H9 (cell line): ENCODE measurements at regions not wholly inside any gene's neighbourhood (a gene's known extent, or its start where the extent isn't known, plus 50 kb on each side); places are given as distances from the start of the nearest gene placed in this dataset.

Experiments used
- DNase-seq: peaks from one replicate; pipeline ENCODE4 v3.0.0-alpha.2; 2017
- H2AFZ ChIP-seq: one replicate; pipeline ENCODE4 v1.6.1; 2013; ENCODE audit warnings: mild to moderate bottlenecking, low read length, control low read depth, moderate library complexity
- H2AK5ac ChIP-seq: 2 replicates; pipeline ENCODE4 v1.6.1; 2013; ENCODE audit warnings: low read length, control low read depth, mixed read lengths; ENCODE audit not compliant: insufficient read length
- H2BK120ac ChIP-seq: one replicate; pipeline ENCODE4 v1.6.1; 2013; ENCODE audit warnings: low read depth, mild to moderate bottlenecking, low read length, control low read depth, inconsistent platforms; ENCODE audit not compliant: poor library complexity, severe bottlenecking
- H2BK12ac ChIP-seq: 2 replicates; pipeline ENCODE4 v1.6.1; 2013; ENCODE audit warnings: low read length, control low read depth, mixed read lengths, low read depth; ENCODE audit not compliant: insufficient read length
- H2BK15ac ChIP-seq: 2 replicates; pipeline ENCODE4 v1.6.1; 2013; ENCODE audit warnings: low read depth, low read length, control low read depth
- H2BK20ac ChIP-seq: one replicate; pipeline ENCODE4 v1.6.1; 2013; ENCODE audit warnings: low read depth, mild to moderate bottlenecking, low read length, control low read depth, inconsistent platforms; ENCODE audit not compliant: poor library complexity, severe bottlenecking
- H2BK5ac ChIP-seq: 2 replicates; pipeline ENCODE4 v1.6.1; 2013; ENCODE audit warnings: low read length, control low read depth, mixed read lengths; ENCODE audit not compliant: insufficient read length
- H3K14ac ChIP-seq: 2 replicates; pipeline ENCODE4 v1.6.1; 2013; ENCODE audit warnings: low read length, control low read depth; ENCODE audit not compliant: insufficient read depth
- H3K18ac ChIP-seq: 2 replicates; pipeline ENCODE4 v1.6.1; 2013; ENCODE audit warnings: low read depth, mild to moderate bottlenecking, mixed read lengths, low read length, control low read depth; ENCODE audit not compliant: insufficient read length
- H3K23ac ChIP-seq: 2 replicates; pipeline ENCODE4 v1.6.1; 2013; ENCODE audit warnings: low read length, control low read depth, mixed read lengths, low read depth; ENCODE audit not compliant: insufficient read length
- H3K23me2 ChIP-seq: 2 replicates; pipeline ENCODE4 v1.6.1; 2013; ENCODE audit warnings: low read depth, mild to moderate bottlenecking, mixed read lengths, low read length, control low read depth; ENCODE audit not compliant: insufficient read length, poor library complexity, severe bottlenecking
- H3K27ac ChIP-seq: 2 replicates; pipeline ENCODE4 v1.5.1; 2013; ENCODE audit warnings: low read length, control low read depth, mixed read lengths, low read depth; ENCODE audit not compliant: insufficient read length
- H3K27me3 ChIP-seq: 2 replicates; pipeline ENCODE4 v1.6.1; 2013; ENCODE audit warnings: low read length, control low read depth, inconsistent platforms; ENCODE audit not compliant: insufficient read depth
- H3K4ac ChIP-seq: 2 replicates; pipeline ENCODE4 v1.6.1; 2013; ENCODE audit warnings: low read depth, mild to moderate bottlenecking, control low read depth, inconsistent platforms, low read length, moderate library complexity
- H3K4me1 ChIP-seq: 2 replicates; pipeline ENCODE4 v1.6.1; 2013; ENCODE audit warnings: low read length, control low read depth, inconsistent platforms; ENCODE audit not compliant: insufficient read depth
- H3K4me2 ChIP-seq: 2 replicates; pipeline ENCODE4 v1.6.1; 2013; ENCODE audit warnings: low read length, control low read depth, mixed read lengths; ENCODE audit not compliant: insufficient read length, insufficient read depth
- H3K56ac ChIP-seq: 2 replicates; pipeline ENCODE4 v1.6.1; 2013; ENCODE audit warnings: low read depth, mild to moderate bottlenecking, mixed read lengths, low read length, control low read depth; ENCODE audit not compliant: insufficient read length
- H3K79me1 ChIP-seq: 2 replicates; pipeline ENCODE4 v1.6.1; 2013; ENCODE audit warnings: low read depth, mild to moderate bottlenecking, moderate library complexity, low read length, control low read depth, inconsistent platforms; ENCODE audit not compliant: insufficient read depth, poor library complexity, severe bottlenecking
- H3K79me2 ChIP-seq: 2 replicates; pipeline ENCODE4 v1.6.1; 2013; ENCODE audit warnings: low read length, control low read depth, inconsistent platforms; ENCODE audit not compliant: insufficient read depth
- H3K9ac ChIP-seq: 2 replicates; pipeline ENCODE4 v1.6.1; 2013; ENCODE audit warnings: low read length, control low read depth, mixed read lengths; ENCODE audit not compliant: insufficient read length; ENCODE audit errors: extremely low read depth
- H3K9me3 ChIP-seq: one replicate; pipeline ENCODE4 v1.6.1; 2013; ENCODE audit warnings: low read depth, low read length, inconsistent platforms; ENCODE audit not compliant: control insufficient read depth
- H3T11ph ChIP-seq: one replicate; pipeline ENCODE4 v1.6.1; 2013; ENCODE audit warnings: mild to moderate bottlenecking, low read length, control low read depth, inconsistent platforms
- H4K20me1 ChIP-seq: one replicate; pipeline ENCODE4 v1.6.1; 2013; ENCODE audit not compliant: control insufficient read depth, insufficient read length, insufficient read depth
- H4K5ac ChIP-seq: 2 replicates; pipeline ENCODE4 v1.6.1; 2013; ENCODE audit warnings: low read depth, mild to moderate bottlenecking, mixed read lengths, low read length, control low read depth; ENCODE audit not compliant: insufficient read length
- H4K8ac ChIP-seq: replicated peaks from 2 replicates; pipeline ENCODE4 v1.6.1; 2013; ENCODE audit warnings: low read length, control low read depth, mixed read lengths, low read depth; ENCODE audit not compliant: insufficient read length
- H4K91ac ChIP-seq: 2 replicates; pipeline ENCODE4 v1.6.1; 2013; ENCODE audit warnings: low read depth, mild to moderate bottlenecking, moderate library complexity, mixed read lengths, low read length, control low read depth; ENCODE audit not compliant: insufficient read length
- H3K27ac Mint-ChIP-seq, 3 experiments: 2 replicates in 2 of 3; 3 replicates in 1 of 3; pipeline ENCODE4 v1.8.0; 2020 to 2021; ENCODE audit warnings: mixed read lengths in 3 of 3, mild to moderate bottlenecking in 1 of 3, moderate library complexity in 1 of 3
- H3K27me3 Mint-ChIP-seq: 2 replicates; pipeline ENCODE4 v1.8.0; 2021; ENCODE audit warnings: low read depth, mild to moderate bottlenecking, moderate library complexity, mixed read lengths
- H3K36me3 Mint-ChIP-seq, 3 experiments: 2 replicates in 2 of 3; 3 replicates in 1 of 3; pipeline ENCODE4 v1.8.0; 2020 to 2021; ENCODE audit warnings: low read depth in 3 of 3, mixed read lengths in 3 of 3; ENCODE audit not compliant: insufficient read depth in 1 of 3
- H3K4me1 Mint-ChIP-seq, 2 experiments: 2 replicates each; pipeline ENCODE4 v1.8.0; 2020; ENCODE audit warnings: mixed read lengths in 2 of 2
- H3K4me3 Mint-ChIP-seq, 2 experiments: 2 replicates in 1 of 2; 3 replicates in 1 of 2; pipeline ENCODE4 v1.8.0; 2020 to 2021; ENCODE audit warnings: mild to moderate bottlenecking in 2 of 2, mixed read lengths in 2 of 2, moderate library complexity in 1 of 2
- H3K9me3 Mint-ChIP-seq, 2 experiments: 2 replicates in 1 of 2; 3 replicates in 1 of 2; pipeline ENCODE4 v1.8.0; 2020; ENCODE audit warnings: mild to moderate bottlenecking in 2 of 2, mixed read lengths in 2 of 2, moderate library complexity in 1 of 2
- WGBS: extraction: QIAGEN DNeasy Blood & Tissue Kit; methylation state at CpG from one replicate; pipeline ENCODE4 v1.1.7; 2013; ENCODE audit warnings: missing lambda C conversion rate, low lambda C conversion rate, mixed read lengths; ENCODE audit not compliant: insufficient read length; ENCODE audit errors: extremely low coverage; 5-methylcytosine and 5-hydroxymethylcytosine counted together
- TF ChIP-seq, protein P1 (sequence below): fragments of 200-600 bp; sonication (generic); conservative IDR thresholded peaks from 3 replicates; pipeline ENCODE4 v1.8.0; 2021; ENCODE audit warnings: antibody characterized with exemption, mild to moderate bottlenecking

DNA sequence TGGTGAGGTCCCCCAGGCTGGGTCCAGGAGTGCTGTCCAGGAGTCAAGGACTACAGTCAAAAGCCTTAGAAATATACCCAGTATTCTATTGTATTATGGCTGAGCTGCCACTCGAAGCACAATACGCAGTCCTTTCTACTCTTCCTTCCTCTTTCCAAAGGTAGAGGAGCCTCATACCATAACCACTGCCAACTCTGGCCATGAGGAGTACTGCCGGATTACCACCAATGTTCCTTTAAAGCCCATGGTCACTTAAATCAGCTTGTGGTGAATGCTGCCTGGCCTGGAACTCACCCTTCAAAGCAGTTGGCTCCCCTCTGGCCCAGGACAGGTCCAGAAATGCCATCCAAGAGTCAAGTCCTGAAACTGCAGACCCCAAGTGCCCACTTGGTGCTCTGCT is 425.4 kb downstream of the SLC16A7 start:
- peaks cover 0 to 3% of the 10 kb centered on the region in 2 experiments; a peak in 2 of 5 replicates for H3K9me3 Mint-ChIP-seq
- no CpG with 5 or more reads among the region's 3 CpGs for WGBS
- DNase-seq: peak; percentile 29

More for the DNA sequence above, 425.4 kb downstream of the SLC16A7 start:
- H3K9ac ChIP-seq: no peak overlapping the region
- no peak overlapping the region for H3K4me3 Mint-ChIP-seq
- H3K14ac ChIP-seq: no peak overlapping the region
- no peaks in the 10 kb centered on the region for H3K79me2 ChIP-seq
- no peak overlapping the region for H2BK12ac ChIP-seq
- H2BK120ac ChIP-seq: no peak overlapping the region
- no peaks in the 10 kb centered on the region for H3K27me3 ChIP-seq
- H2BK15ac ChIP-seq: no peak overlapping the region
- no peak overlapping the region for H3K4ac ChIP-seq
- no peaks in the 10 kb centered on the region; a peak in 1 of 7 replicates for H3K36me3 Mint-ChIP-seq
- H3K4me1 ChIP-seq: no peaks in the 10 kb centered on the region
- no peak overlapping the region for H2AFZ ChIP-seq
- H3K4me1 Mint-ChIP-seq: no peaks in the 10 kb centered on the region
- no peaks in the 10 kb centered on the region for H3K9me3 ChIP-seq
- no peak overlapping the region for H2BK20ac ChIP-seq
- H3T11ph ChIP-seq: no peak overlapping the region
- H3K23ac ChIP-seq: no peak overlapping the region
- no peaks in the 10 kb centered on the region for H4K20me1 ChIP-seq
- H2AK5ac ChIP-seq: no peak overlapping the region
- H3K56ac ChIP-seq: no peak overlapping the region
- no peak overlapping the region for H2BK5ac ChIP-seq
- H4K91ac ChIP-seq: no peak overlapping the region
- no peak overlapping the region for H3K4me2 ChIP-seq
- H4K5ac ChIP-seq: no peak overlapping the region
- H3K23me2 ChIP-seq: no peaks in the 10 kb centered on the region
- H3K18ac ChIP-seq: no peak overlapping the region
- no peaks in the 10 kb centered on the region for H3K79me1 ChIP-seq
- no peak overlapping the region for H4K8ac ChIP-seq
- TF ChIP-seq, protein P1, sequence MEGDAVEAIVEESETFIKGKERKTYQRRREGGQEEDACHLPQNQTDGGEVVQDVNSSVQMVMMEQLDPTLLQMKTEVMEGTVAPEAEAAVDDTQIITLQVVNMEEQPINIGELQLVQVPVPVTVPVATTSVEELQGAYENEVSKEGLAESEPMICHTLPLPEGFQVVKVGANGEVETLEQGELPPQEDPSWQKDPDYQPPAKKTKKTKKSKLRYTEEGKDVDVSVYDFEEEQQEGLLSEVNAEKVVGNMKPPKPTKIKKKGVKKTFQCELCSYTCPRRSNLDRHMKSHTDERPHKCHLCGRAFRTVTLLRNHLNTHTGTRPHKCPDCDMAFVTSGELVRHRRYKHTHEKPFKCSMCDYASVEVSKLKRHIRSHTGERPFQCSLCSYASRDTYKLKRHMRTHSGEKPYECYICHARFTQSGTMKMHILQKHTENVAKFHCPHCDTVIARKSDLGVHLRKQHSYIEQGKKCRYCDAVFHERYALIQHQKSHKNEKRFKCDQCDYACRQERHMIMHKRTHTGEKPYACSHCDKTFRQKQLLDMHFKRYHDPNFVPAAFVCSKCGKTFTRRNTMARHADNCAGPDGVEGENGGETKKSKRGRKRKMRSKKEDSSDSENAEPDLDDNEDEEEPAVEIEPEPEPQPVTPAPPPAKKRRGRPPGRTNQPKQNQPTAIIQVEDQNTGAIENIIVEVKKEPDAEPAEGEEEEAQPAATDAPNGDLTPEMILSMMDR: no peak
- H3K27ac ChIP-seq: no peak overlapping the region
- no peaks in the 10 kb centered on the region for H3K27me3 Mint-ChIP-seq
- H3K27ac Mint-ChIP-seq: no peak overlapping the region
